HFFc6 (cell line): ENCODE measurements at regions not wholly inside any gene's neighbourhood (a gene's known extent, or its start where the extent isn't known, plus 50 kb on each side); places are given as distances from the start of the nearest gene placed in this dataset.
"Not testable (repeated sequence)": the region's sequence is repeated elsewhere in the genome, so short reads cannot be mapped to it uniquely, and the experiment has no call there.

ENCODE experiments used
- DNase-seq: peaks from one replicate; pipeline ENCODE4 v3.0.0-alpha.2; 2018
- H3K27ac Mint-ChIP-seq: 2 replicates; pipeline ENCODE4 v1.8.0; 2020; ENCODE audit warnings: mild to moderate bottlenecking, mixed read lengths
- H3K27me3 Mint-ChIP-seq: 2 replicates; pipeline ENCODE4 v1.8.0; 2021; ENCODE audit warnings: mild to moderate bottlenecking, moderate library complexity, mixed read lengths; ENCODE audit not compliant: insufficient read depth
- H3K36me3 Mint-ChIP-seq: 2 replicates; pipeline ENCODE4 v1.8.0; 2021; ENCODE audit warnings: low read depth, mixed read lengths
- H3K4me1 Mint-ChIP-seq: 2 replicates; pipeline ENCODE4 v1.8.0; 2020; ENCODE audit warnings: low read depth, mixed read lengths
- H3K4me3 Mint-ChIP-seq: 2 replicates; pipeline ENCODE4 v1.8.0; 2020; ENCODE audit warnings: mild to moderate bottlenecking, moderate library complexity, mixed read lengths
- H3K9me3 Mint-ChIP-seq: 2 replicates; pipeline ENCODE4 v1.8.0; 2020; ENCODE audit warnings: mild to moderate bottlenecking, mixed read lengths
- TF ChIP-seq, protein P1 (sequence below): fragments of 200-600 bp; sonication (generic); IDR thresholded peaks from 2 replicates; pipeline ENCODE4 v1.5.0; 2021; ENCODE audit warnings: antibody characterized with exemption, mild to moderate bottlenecking

DNA sequence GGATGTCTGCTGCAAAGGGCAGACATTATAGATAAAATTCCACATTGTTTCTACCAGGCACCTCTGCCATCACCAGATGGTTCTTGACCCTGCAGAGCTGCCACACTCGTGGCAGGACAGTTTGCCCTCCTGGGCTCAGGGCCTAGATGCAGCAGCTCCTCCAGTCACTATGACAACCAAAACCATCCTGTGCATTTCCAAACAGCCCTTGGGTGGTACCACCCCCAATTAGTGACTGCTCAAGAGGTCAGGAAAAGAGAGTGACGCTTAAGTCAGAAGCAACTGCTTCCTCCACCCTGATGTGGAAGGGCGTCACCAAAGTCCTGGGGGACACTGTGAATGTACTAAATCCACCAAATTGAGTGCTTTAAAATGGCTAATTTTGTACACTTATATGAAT is 109.2 kb downstream of the C16orf95 start:
- peak overlapping the region; percentile 97 for H3K27ac Mint-ChIP-seq
- peak overlapping the region; percentile 83 for H3K4me3 Mint-ChIP-seq
- no peaks in the 10 kb centered on the region for H3K9me3 Mint-ChIP-seq
- no peaks in the 10 kb centered on the region for H3K36me3 Mint-ChIP-seq
- no peaks in the 10 kb centered on the region for H3K27me3 Mint-ChIP-seq
- peaks cover 48% of the 10 kb centered on the region for H3K4me1 Mint-ChIP-seq
- TF ChIP-seq, protein P1, sequence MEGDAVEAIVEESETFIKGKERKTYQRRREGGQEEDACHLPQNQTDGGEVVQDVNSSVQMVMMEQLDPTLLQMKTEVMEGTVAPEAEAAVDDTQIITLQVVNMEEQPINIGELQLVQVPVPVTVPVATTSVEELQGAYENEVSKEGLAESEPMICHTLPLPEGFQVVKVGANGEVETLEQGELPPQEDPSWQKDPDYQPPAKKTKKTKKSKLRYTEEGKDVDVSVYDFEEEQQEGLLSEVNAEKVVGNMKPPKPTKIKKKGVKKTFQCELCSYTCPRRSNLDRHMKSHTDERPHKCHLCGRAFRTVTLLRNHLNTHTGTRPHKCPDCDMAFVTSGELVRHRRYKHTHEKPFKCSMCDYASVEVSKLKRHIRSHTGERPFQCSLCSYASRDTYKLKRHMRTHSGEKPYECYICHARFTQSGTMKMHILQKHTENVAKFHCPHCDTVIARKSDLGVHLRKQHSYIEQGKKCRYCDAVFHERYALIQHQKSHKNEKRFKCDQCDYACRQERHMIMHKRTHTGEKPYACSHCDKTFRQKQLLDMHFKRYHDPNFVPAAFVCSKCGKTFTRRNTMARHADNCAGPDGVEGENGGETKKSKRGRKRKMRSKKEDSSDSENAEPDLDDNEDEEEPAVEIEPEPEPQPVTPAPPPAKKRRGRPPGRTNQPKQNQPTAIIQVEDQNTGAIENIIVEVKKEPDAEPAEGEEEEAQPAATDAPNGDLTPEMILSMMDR: no peak
- no peak for DNase-seq

DNA sequence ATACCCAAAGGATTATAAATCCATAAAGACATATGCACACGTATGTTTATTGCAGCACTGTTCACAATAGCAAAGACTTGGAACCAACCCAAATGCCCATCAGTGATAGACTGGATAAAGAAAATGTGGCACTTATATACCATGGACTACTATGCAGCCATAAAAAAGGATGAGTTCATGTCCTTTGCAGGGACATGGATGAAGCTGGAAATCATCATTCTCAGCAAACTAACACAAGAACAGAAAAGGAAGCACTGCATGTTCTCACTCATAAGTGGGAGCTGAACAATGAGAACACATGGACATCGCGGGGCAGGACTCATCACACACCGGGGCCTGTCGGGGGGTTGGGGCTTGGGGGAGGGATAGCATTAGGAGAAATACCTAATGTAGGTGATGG is 108.2 kb downstream of the C16orf95 start:
- not testable (repeated sequence) for H3K27me3 Mint-ChIP-seq, H3K4me3 Mint-ChIP-seq, DNase-seq, H3K36me3 Mint-ChIP-seq, H3K9me3 Mint-ChIP-seq, H3K27ac Mint-ChIP-seq
- peaks cover 38% of the 10 kb centered on the region for H3K4me1 Mint-ChIP-seq

DNA sequence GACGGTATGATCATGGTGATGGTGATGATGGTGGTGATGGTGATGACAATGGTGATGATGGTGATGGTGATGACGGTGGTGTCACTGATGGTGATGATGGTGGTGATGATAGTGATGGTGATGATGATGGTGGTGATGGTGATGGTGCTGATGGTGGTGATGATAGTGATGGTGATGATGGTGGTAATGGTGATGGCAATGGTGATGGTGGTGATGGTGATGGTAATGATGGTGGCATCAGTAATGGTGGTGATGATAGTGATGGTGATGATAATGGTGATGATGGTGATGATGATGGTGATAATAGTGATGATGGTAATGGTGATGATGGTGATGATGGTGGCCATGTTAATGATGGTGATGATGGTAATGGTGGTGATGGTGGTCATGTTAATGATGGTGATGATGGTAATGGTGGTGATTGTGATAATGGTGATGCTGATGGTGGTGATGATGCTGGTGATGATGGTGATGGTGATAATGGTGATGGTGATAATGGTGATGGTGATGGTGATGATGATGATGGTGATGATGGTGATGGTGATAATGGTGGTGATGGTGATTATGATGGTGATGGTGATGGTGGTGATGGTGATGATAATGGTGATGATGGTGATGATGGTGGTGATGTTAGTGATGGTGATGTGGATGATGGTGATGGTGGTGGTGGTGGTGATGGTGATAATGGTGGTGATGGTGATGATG is 107.2 kb downstream of the C16orf95 start:
- Mint-ChIP-seq H3K4me1 (peaks cover 32% of the 10 kb centered on the region), H3K27ac (no peak overlapping the region), H3K9me3 (no peaks in the 10 kb centered on the region), H3K4me3 (no peak overlapping the region), H3K27me3 (no peaks in the 10 kb centered on the region), H3K36me3 (no peaks in the 10 kb centered on the region)
- TF ChIP-seq, protein P1: no peak
- no peak for DNase-seq

DNA sequence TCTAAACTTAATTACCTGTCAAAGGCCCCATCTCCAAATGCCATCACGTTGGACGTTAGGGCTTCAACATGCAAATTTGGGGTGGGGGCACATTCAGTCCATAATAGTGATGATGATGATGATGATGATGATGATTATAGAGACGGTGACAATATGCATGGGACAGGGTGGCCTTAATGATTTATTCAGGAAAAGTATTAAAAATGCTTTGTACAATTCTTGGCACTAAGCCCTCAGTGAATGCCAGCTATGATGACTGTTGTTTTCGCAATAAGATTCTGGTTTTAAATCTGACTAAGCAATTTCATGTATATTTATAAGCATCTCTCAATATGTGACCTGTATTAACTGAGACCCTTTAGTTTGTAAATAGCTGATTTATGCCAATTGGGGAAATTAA is 106.3 kb downstream of the C16orf95 start:
- Mint-ChIP-seq H3K36me3 (no peaks in the 10 kb centered on the region), H3K4me3 (no peak overlapping the region), H3K27ac (no peak overlapping the region), H3K4me1 (peaks cover 27% of the 10 kb centered on the region), H3K27me3 (peaks cover 3% of the 10 kb centered on the region), H3K9me3 (no peaks in the 10 kb centered on the region)
- peak; percentile 44 for DNase-seq
- TF ChIP-seq, protein P1: no peak

DNA sequence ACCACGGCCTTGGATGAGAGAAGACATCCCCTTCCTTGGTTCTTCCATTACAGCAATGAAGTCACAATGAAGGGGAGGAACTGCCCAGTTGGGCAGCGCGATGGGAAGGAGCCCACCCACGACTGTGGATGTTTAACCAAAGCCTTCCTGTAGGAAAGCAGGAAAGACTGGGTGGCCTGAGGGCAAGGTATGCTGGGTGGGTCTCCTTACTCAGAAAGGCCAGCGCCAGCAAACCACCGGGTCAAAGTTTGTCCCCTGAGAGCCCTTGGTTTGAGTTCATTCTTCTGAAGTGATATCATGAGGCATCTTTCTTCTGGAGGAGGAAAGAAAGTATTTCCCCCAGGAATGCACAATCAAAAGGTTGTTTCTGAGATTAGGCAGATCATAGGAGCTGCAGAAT is 105.2 kb downstream of the C16orf95 start:
- DNase-seq: no peak
- Mint-ChIP-seq H3K27ac (no peak overlapping the region), H3K27me3 (peaks cover 3% of the 10 kb centered on the region), H3K36me3 (no peaks in the 10 kb centered on the region), H3K4me1 (peaks cover 15% of the 10 kb centered on the region), H3K9me3 (no peaks in the 10 kb centered on the region), H3K4me3 (no peak overlapping the region)
- TF ChIP-seq, protein P1: no peak

DNA sequence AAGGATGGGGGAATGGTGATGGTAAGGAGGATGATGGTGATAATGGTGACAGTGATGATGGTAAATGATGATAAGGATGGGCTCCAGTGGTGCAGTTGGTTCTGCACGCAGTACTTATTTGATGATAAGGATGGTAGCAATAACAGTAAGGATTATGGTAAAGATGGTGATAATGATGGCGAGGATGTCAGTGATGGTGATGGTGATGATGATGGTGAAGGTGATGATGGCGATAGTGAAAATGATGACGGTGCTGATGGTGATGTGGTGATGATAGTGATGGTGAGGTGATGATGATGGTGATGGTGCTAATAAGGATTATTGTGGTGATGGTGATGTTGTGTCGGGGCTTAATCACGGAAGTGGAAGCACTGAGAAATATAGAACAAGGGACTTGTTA is 103.7 kb downstream of the C16orf95 start:
- peaks cover 3% of the 10 kb centered on the region for H3K27me3 Mint-ChIP-seq
- no peak overlapping the region for H3K4me3 Mint-ChIP-seq
- no peak for DNase-seq
- TF ChIP-seq, protein P1: no peak
- peaks cover under 1% of the 10 kb centered on the region for H3K4me1 Mint-ChIP-seq
- no peaks in the 10 kb centered on the region for H3K9me3 Mint-ChIP-seq
- no peak overlapping the region for H3K27ac Mint-ChIP-seq
- no peaks in the 10 kb centered on the region for H3K36me3 Mint-ChIP-seq
